MM.1S (cell line): ENCODE measurements at regions not wholly inside any gene's neighbourhood (a gene's known extent, or its start where the extent isn't known, plus 50 kb on each side); places are given as distances from the start of the nearest gene placed in this dataset.
"Not testable (repeated sequence)": the region's sequence is repeated elsewhere in the genome, so short reads cannot be mapped to it uniquely, and the experiment has no call there.

ENCODE experiments used
- DNase-seq: peaks from one replicate; pipeline ENCODE4 v3.0.0-alpha.2; 2015
- H2AFZ ChIP-seq: fragments of 300-600 bp; sonication (generic); 2 replicates; pipeline ENCODE4 v1.6.0; 2016; ENCODE audit warnings: antibody characterized with exemption, low read length
- H3F3A ChIP-seq: fragments of 300-600 bp; sonication (generic); 2 replicates; pipeline ENCODE4 v1.6.1; 2016; ENCODE audit warnings: mild to moderate bottlenecking, antibody characterized with exemption, low read length, moderate library complexity, mixed read lengths; ENCODE audit not compliant: insufficient read depth
- H3K27ac ChIP-seq: fragments of 300-600 bp; sonication (generic); 2 replicates; pipeline ENCODE4 v1.5.1; 2016; ENCODE audit warnings: mild to moderate bottlenecking, low read length
- H3K27me3 ChIP-seq: fragments of 300-600 bp; sonication (generic); replicated peaks from 2 replicates; pipeline ENCODE4 v1.6.0; 2016; ENCODE audit warnings: low read length; ENCODE audit not compliant: insufficient read depth
- H3K36me3 ChIP-seq: fragments of 300-600 bp; sonication (generic); replicated peaks from 2 replicates; pipeline ENCODE4 v1.6.1; 2016; ENCODE audit warnings: mild to moderate bottlenecking, low read length, mixed read lengths; ENCODE audit not compliant: insufficient read depth
- H3K4me1 ChIP-seq: fragments of 300-600 bp; sonication (generic); 2 replicates; pipeline ENCODE4 v1.6.1; 2016; ENCODE audit warnings: low read length, mixed read lengths
- H3K4me2 ChIP-seq: fragments of 300-600 bp; sonication (generic); 2 replicates; pipeline ENCODE4 v1.6.0; 2016; ENCODE audit warnings: low read depth, low read length
- H3K4me3 ChIP-seq: fragments of 300-600 bp; sonication (generic); 2 replicates; pipeline ENCODE4 v1.5.1; 2016; ENCODE audit warnings: low read length, mixed read lengths
- H3K79me2 ChIP-seq: fragments of 300-600 bp; sonication (generic); 2 replicates; pipeline ENCODE4 v1.6.1; 2016; ENCODE audit warnings: mixed run types, low read length, mixed read lengths
- H3K9ac ChIP-seq: fragments of 300-600 bp; sonication (generic); 2 replicates; pipeline ENCODE4 v1.6.1; 2016; ENCODE audit warnings: low read length, mixed read lengths
- H3K9me2 ChIP-seq: fragments of 300-600 bp; sonication (generic); replicated peaks from 2 replicates; pipeline ENCODE4 v1.6.1; 2016; ENCODE audit warnings: mild to moderate bottlenecking, low read length, mixed read lengths; ENCODE audit not compliant: insufficient read depth
- H3K9me3 ChIP-seq: fragments of 300-600 bp; sonication (generic); replicated peaks from 2 replicates; pipeline ENCODE4 v1.6.1; 2016; ENCODE audit warnings: mild to moderate bottlenecking, low read length, mixed read lengths; ENCODE audit not compliant: insufficient read depth
- H4K20me1 ChIP-seq: fragments of 300-600 bp; sonication (generic); 2 replicates; pipeline ENCODE4 v1.6.1; 2016; ENCODE audit warnings: mild to moderate bottlenecking, low read length, moderate library complexity, mixed read lengths; ENCODE audit not compliant: insufficient read depth
- TF ChIP-seq, protein P1 (sequence below): fragments of 300-600 bp; sonication (generic); IDR thresholded peaks from 2 replicates; pipeline ENCODE4 v1.5.1; 2016; ENCODE audit warnings: antibody characterized with exemption, low read length, mixed read lengths

DNA sequence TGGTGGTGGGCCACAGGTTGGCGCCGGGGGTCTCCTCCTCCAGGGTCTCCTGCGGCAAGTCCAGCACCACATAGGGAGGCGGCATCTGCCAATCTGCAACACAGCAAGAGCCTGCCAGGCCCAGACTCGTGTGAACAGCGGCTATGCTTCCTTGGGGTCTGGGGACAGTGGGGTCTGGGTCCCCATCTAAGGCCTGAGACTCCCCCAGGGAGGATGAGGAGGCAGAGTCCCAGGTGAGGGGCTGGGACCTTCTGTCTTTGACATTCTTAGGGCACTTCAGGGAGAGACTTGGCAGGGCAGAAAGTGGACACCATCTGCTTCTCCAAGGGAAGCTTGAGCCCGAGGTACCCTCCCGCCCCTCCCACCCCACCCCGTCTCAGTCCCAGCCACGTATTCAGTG lies 178.1 kb downstream of the TMEM121 start:
- H3K4me1 ChIP-seq: peaks cover 19% of the 10 kb centered on the region
- not testable (repeated sequence) for H3K36me3 ChIP-seq, H3F3A ChIP-seq, H3K79me2 ChIP-seq, H3K9ac ChIP-seq, DNase-seq, H3K27ac ChIP-seq, H3K27me3 ChIP-seq, H3K4me3 ChIP-seq, H2AFZ ChIP-seq, H4K20me1 ChIP-seq, H3K4me2 ChIP-seq, H3K9me3 ChIP-seq, H3K9me2 ChIP-seq

GRCh38 chr14:105705512-105705861 lies 179.1 kb downstream of the TMEM121 start:
- not testable (repeated sequence) for H3K9me3 ChIP-seq, H3K4me3 ChIP-seq, H3K36me3 ChIP-seq, H3K9ac ChIP-seq, H3F3A ChIP-seq, DNase-seq, H3K9me2 ChIP-seq, H3K27me3 ChIP-seq, H2AFZ ChIP-seq, H3K4me2 ChIP-seq, H4K20me1 ChIP-seq, H3K27ac ChIP-seq, H3K79me2 ChIP-seq
- peaks cover 15% of the 10 kb centered on the region for H3K4me1 ChIP-seq

GRCh38 chr14:105705862-105706700 lies 179.7 kb downstream of the TMEM121 start:
- H3K27ac ChIP-seq, H3K4me2 ChIP-seq, H3K36me3 ChIP-seq, H3K9ac ChIP-seq, H3F3A ChIP-seq, H3K79me2 ChIP-seq, H3K9me3 ChIP-seq, H2AFZ ChIP-seq, H3K4me3 ChIP-seq, H3K9me2 ChIP-seq, H4K20me1 ChIP-seq, H3K27me3 ChIP-seq: not testable (repeated sequence)
- TF ChIP-seq, protein P1, sequence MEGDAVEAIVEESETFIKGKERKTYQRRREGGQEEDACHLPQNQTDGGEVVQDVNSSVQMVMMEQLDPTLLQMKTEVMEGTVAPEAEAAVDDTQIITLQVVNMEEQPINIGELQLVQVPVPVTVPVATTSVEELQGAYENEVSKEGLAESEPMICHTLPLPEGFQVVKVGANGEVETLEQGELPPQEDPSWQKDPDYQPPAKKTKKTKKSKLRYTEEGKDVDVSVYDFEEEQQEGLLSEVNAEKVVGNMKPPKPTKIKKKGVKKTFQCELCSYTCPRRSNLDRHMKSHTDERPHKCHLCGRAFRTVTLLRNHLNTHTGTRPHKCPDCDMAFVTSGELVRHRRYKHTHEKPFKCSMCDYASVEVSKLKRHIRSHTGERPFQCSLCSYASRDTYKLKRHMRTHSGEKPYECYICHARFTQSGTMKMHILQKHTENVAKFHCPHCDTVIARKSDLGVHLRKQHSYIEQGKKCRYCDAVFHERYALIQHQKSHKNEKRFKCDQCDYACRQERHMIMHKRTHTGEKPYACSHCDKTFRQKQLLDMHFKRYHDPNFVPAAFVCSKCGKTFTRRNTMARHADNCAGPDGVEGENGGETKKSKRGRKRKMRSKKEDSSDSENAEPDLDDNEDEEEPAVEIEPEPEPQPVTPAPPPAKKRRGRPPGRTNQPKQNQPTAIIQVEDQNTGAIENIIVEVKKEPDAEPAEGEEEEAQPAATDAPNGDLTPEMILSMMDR: peak; percentile 15; the same call in 1 of the 2 replicates
- peak; percentile 39 for DNase-seq
- peaks cover 13% of the 10 kb centered on the region for H3K4me1 ChIP-seq

DNA sequence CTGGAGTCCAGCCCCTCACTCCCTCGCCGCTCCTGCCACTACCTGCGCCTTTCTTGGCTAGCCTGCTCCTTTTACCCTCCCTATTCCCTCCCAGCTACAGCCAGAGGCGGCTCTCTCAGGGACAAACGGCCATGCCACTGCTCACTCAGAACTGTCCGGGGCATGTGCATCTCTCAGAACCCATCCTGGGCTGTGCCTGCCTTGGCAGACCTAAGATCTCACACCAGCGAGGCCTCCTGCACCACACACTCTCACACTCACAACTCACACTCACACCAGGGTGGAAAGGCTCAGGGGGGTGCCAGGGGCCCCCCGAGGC lies 180.3 kb downstream of the TMEM121 start:
- not testable (repeated sequence) for H3K9me3 ChIP-seq, H4K20me1 ChIP-seq, H3K27me3 ChIP-seq, H3K36me3 ChIP-seq, H3K9me2 ChIP-seq, H3K4me1 ChIP-seq, H3K4me2 ChIP-seq, H3K4me3 ChIP-seq, DNase-seq, H3K27ac ChIP-seq, H3K79me2 ChIP-seq, H2AFZ ChIP-seq, H3F3A ChIP-seq, H3K9ac ChIP-seq

DNA sequence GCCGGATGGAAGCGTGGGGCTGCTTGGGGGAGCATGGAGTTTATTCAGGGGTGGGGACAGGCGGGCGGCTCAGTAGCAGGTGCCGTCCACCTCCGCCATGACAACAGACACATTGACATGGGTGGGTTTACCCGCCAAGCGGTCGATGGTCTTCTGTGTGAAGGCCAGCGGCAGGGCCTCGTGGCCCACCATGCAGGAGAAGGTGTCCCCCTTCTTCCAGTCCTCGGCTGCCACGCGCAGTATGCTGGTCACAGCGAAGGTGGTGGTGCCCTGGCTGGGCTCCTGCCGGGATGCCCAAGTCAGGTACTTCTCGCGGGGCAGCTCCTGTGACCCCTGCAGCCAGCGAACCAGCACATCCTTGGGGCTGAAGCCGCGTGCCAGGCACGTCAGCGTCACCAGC lies 180.7 kb downstream of the TMEM121 start:
- H3K4me3 ChIP-seq, H2AFZ ChIP-seq, H3F3A ChIP-seq, H3K79me2 ChIP-seq, H3K27me3 ChIP-seq, H3K9me2 ChIP-seq, H3K9me3 ChIP-seq, H4K20me1 ChIP-seq, DNase-seq, H3K4me2 ChIP-seq, H3K36me3 ChIP-seq, H3K4me1 ChIP-seq, H3K9ac ChIP-seq, H3K27ac ChIP-seq: not testable (repeated sequence)

- H3K9me3 ChIP-seq, H3K27ac ChIP-seq, H3F3A ChIP-seq, H2AFZ ChIP-seq, DNase-seq, H3K9me2 ChIP-seq, H3K27me3 ChIP-seq, H3K36me3 ChIP-seq, H3K79me2 ChIP-seq, H4K20me1 ChIP-seq, H3K4me2 ChIP-seq, H3K9ac ChIP-seq, H3K4me3 ChIP-seq, H3K4me1 ChIP-seq: not testable (repeated sequence)
Measured at GRCh38 chr14:105707723-105708151, 181.4 kb downstream of the TMEM121 start.

- not testable (repeated sequence) for H2AFZ ChIP-seq, H4K20me1 ChIP-seq, H3K9me2 ChIP-seq, H3K9me3 ChIP-seq, H3F3A ChIP-seq, DNase-seq, H3K27me3 ChIP-seq, H3K4me1 ChIP-seq, H3K36me3 ChIP-seq, H3K27ac ChIP-seq, H3K79me2 ChIP-seq, H3K4me2 ChIP-seq, H3K9ac ChIP-seq, H3K4me3 ChIP-seq
Measured at GRCh38 chr14:105708251-105709134, 182.1 kb downstream of the TMEM121 start.
